GM12878 (cell line): ENCODE measurements at regions not wholly inside any gene's neighbourhood (a gene's known extent, or its start where the extent isn't known, plus 50 kb on each side); places are given as distances from the start of the nearest gene placed in this dataset.

Experiments
- ATF3 ChIP-seq: IDR thresholded peaks from 2 replicates; pipeline ENCODE4 v1.6.1; 2011; ENCODE audit warnings: low read depth, mild to moderate bottlenecking, low read length, moderate library complexity, borderline replicate concordance; ENCODE audit errors: extremely low read depth
- CBFB ChIP-seq: IDR thresholded peaks from 2 replicates; pipeline ENCODE4 v1.6.1; 2016; ENCODE audit warnings: antibody characterized with exemption, low read depth
- RBBP5 ChIP-seq: fragments of 200-600 bp; sonication (generic); conservative IDR thresholded peaks from 2 replicates; pipeline ENCODE4 v1.6.1; 2016

- TF ChIP-seq ATF3, result no peak
- no peak for TF ChIP-seq RBBP5
- no peak for TF ChIP-seq CBFB
Observed at GRCh38 chr7:25638068-25638467, 409.8 kb upstream of the NPVF start.
